Skeletal muscle satellite cell (primary cell): ENCODE measurements at regions not wholly inside any gene's neighbourhood (a gene's known extent, or its start where the extent isn't known, plus 50 kb on each side); places are given as distances from the start of the nearest gene placed in this dataset. TPM values are rescaled to one million over a fixed set of nuclear protein-coding genes. Genes with fewer than 3 reads are reported as not detected.
"Not testable (repeated sequence)": the region's sequence is repeated elsewhere in the genome, so short reads cannot be mapped to it uniquely, and the experiment has no call there.

Experiments
- H3K27me3 ChIP-seq: 2 replicates; pipeline ENCODE4 v1.7.0; 2013; ENCODE audit warnings: low read length; ENCODE audit not compliant: control insufficient read depth, insufficient read depth
- H3K36me3 ChIP-seq: 2 replicates; pipeline ENCODE4 v1.7.0; 2013; ENCODE audit warnings: mild to moderate bottlenecking, control low read depth, low read length; ENCODE audit not compliant: insufficient read depth
- H3K4me1 ChIP-seq: 2 replicates; pipeline ENCODE4 v1.7.0; 2013; ENCODE audit warnings: low read length; ENCODE audit not compliant: control insufficient read depth, insufficient read depth
- H3K4me2 ChIP-seq: 2 replicates; pipeline ENCODE4 v1.7.0; 2013; ENCODE audit warnings: mild to moderate bottlenecking, low read length
- H3K4me3 ChIP-seq: 2 replicates; pipeline ENCODE4 v1.7.0; 2013; ENCODE audit warnings: low read length
- H3K9ac ChIP-seq: 2 replicates; pipeline ENCODE4 v1.7.0; 2013; ENCODE audit warnings: mild to moderate bottlenecking, low read depth, low read length, moderate library complexity
- H3K9me3 ChIP-seq: replicated peaks from 2 replicates; pipeline ENCODE4 v1.7.0; 2013; ENCODE audit warnings: mild to moderate bottlenecking, control low read depth, low read length
- small RNA-seq: library from RNA; depleted of rRNA; stranded (forward); fragments of <200 nt; gene quantifications from one replicate; pipeline ENCODE3, GENCODE V24; 2012

- H3K36me3 ChIP-seq, result no peaks in the 10 kb centered on the region
- peaks cover 16% of the 10 kb centered on the region for H3K4me1 ChIP-seq
- H3K9me3 ChIP-seq, result no peaks in the 10 kb centered on the region
- H3K9ac ChIP-seq, result peak overlapping the region; percentile 26
- no peaks in the 10 kb centered on the region for H3K27me3 ChIP-seq
- no peak overlapping the region for H3K4me3 ChIP-seq
- H3K4me2 ChIP-seq, result peak overlapping the region; percentile 54
These were observed 105.1 kb upstream of the SMIM31 start for GRCh38 chr4:164648849-164649212.

DNA sequence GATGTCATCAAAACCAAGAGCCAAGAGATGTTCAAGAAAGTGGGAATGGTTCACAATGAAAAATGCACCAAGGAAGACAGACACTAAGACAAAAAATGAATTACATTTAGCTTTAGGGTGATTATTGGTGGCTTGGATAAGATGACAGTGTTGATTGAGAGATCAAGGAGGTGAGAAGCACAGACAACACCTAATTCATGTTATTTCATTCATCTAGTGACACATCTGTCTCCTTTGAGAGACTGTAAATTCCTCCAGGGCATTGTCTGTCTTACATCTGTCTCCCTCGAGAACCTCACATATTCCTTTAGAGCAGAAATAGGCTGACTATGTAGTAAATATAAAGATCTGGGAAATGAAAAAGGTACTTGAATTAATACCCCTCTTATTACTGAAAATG lies 94.2 kb upstream of the SMIM31 start:
- Histone ChIP-seq H3K27me3 (no peaks in the 10 kb centered on the region), H3K4me3 (no peak overlapping the region), H3K9me3 (no peaks in the 10 kb centered on the region), H3K36me3 (no peaks in the 10 kb centered on the region), H3K4me1 (no peaks in the 10 kb centered on the region), H3K9ac (no peak overlapping the region), H3K4me2 (no peak overlapping the region)

GRCh38 chr4:164676152-164676551 lies 77.8 kb upstream of the SMIM31 start:
- H3K4me3 ChIP-seq, H3K27me3 ChIP-seq: not testable (repeated sequence)

GRCh38 chr4:164683040-164683439 lies 70.9 kb upstream of the SMIM31 start:
- Histone ChIP-seq H3K4me1 (no peaks in the 10 kb centered on the region), H3K4me3 (no peak overlapping the region), H3K27me3 (no peaks in the 10 kb centered on the region), H3K9ac (no peak overlapping the region), H3K9me3 (no peaks in the 10 kb centered on the region), H3K36me3 (no peaks in the 10 kb centered on the region), H3K4me2 (no peak overlapping the region)

More at GRCh38 chr4:164676152-164676551, 77.8 kb upstream of the SMIM31 start:
- H3K4me2 ChIP-seq, H3K36me3 ChIP-seq, H3K4me1 ChIP-seq, H3K9ac ChIP-seq, H3K9me3 ChIP-seq: not testable (repeated sequence)

DNA sequence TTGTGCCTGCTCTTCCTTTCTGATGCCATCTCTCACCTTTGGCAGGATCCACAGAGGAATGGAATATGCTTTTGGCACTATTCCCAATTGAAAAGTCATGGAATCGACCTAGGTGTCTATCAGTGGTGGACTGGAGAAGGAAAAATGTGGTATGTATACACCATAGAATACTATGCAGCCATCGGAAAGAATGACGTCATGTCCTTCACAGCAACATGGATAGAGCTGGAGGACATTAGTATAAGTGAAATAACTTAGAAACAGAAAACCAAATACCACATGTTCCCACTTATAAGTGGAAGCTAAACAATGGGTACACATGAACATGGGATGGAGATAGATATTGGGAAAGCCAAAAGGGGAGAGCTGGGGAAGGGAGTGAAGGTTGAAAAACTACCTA lies 58.3 kb upstream of the SMIM31 start:
- H3K27me3 ChIP-seq, result no peaks in the 10 kb centered on the region
- no peaks in the 10 kb centered on the region for H3K36me3 ChIP-seq
- no peak overlapping the region for H3K9ac ChIP-seq
- no peaks in the 10 kb centered on the region for H3K9me3 ChIP-seq
- no peak overlapping the region for H3K4me3 ChIP-seq
- no peaks in the 10 kb centered on the region for H3K4me1 ChIP-seq
- H3K4me2 ChIP-seq, result no peak overlapping the region

- Histone ChIP-seq H3K36me3 (no peaks in the 10 kb centered on the region), H3K4me1 (no peaks in the 10 kb centered on the region), H3K27me3 (no peaks in the 10 kb centered on the region), H3K4me2 (no peak overlapping the region), H3K4me3 (no peak overlapping the region), H3K9me3 (no peaks in the 10 kb centered on the region), H3K9ac (no peak overlapping the region)
These were observed 53.5 kb upstream of the SMIM31 start for GRCh38 chr4:164700471-164700870.

DNA sequence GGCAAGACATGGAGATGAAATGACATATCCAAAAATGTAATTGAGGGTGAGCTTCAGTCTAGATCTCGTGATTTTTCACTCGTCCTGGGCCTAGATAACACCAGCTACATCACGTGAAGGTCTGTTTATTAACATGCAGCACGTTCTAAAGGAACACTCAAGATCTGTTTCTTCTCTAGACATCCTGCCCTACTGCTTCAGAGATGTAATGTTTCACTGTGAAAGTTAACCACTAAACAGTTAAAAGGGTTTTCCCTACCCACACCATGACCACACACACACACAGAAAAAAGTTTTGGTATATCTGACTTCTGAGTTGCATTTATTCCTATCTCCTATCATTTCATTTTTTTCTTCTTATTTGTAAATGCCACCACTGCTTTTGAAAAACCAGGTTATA lies 52.3 kb upstream of the SMIM31 start:
- Histone ChIP-seq H3K36me3 (no peaks in the 10 kb centered on the region), H3K4me2 (no peak overlapping the region), H3K9ac (no peak overlapping the region), H3K4me3 (no peak overlapping the region), H3K4me1 (no peaks in the 10 kb centered on the region), H3K9me3 (no peaks in the 10 kb centered on the region), H3K27me3 (no peaks in the 10 kb centered on the region)

Small RNA genes in the stretch of these regions (small RNA-seq; reads per million reads assigned to genes)
- gene AC074198.2 (not detected), gene RNU6-284P (not detected)
